GM12878 (cell line): ENCODE measurements at regions not wholly inside any gene's neighbourhood (a gene's known extent, or its start where the extent isn't known, plus 50 kb on each side); places are given as distances from the start of the nearest gene placed in this dataset.

Source experiments
- BACH1 ChIP-seq: fragments of 450-650 bp; IDR thresholded peaks from 2 replicates; pipeline ENCODE4 v1.6.1; 2017; ENCODE audit warnings: mild to moderate bottlenecking, borderline replicate concordance
- CBX5 ChIP-seq: sonication (generic); IDR thresholded peaks from 2 replicates; pipeline ENCODE4 v1.6.1; 2016; ENCODE audit warnings: low read depth, moderate library complexity, mild to moderate bottlenecking, inconsistent platforms
- MXI1 ChIP-seq: fragments of 150-350 bp; IDR thresholded peaks from 2 replicates; pipeline ENCODE4 v1.6.1; 2011; ENCODE audit warnings: low read depth, mild to moderate bottlenecking, inconsistent platforms, low read length, improper control_type of control experiment
- NFXL1 ChIP-seq: fragments of 450-650 bp; IDR thresholded peaks from 2 replicates; pipeline ENCODE4 v1.6.1; 2017; ENCODE audit warnings: antibody characterized with exemption, mild to moderate bottlenecking, borderline replicate concordance
- POLR2AphosphoS5 ChIP-seq: IDR thresholded peaks from 2 replicates; pipeline ENCODE4 v1.6.1; 2011; ENCODE audit warnings: mild to moderate bottlenecking, low read length, inconsistent platforms
- STAT1 ChIP-seq: fragments of 450-650 bp; conservative IDR thresholded peaks from 2 replicates; pipeline ENCODE4 v1.6.1; 2014; ENCODE audit warnings: antibody characterized with exemption, mild to moderate bottlenecking
- TCF7 ChIP-seq: IDR thresholded peaks from 2 replicates; pipeline ENCODE4 v1.6.1; 2014; ENCODE audit warnings: antibody characterized with exemption, borderline replicate concordance
- TF ChIP-seq, protein P1 (sequence below): IDR thresholded peaks from 2 replicates; pipeline ENCODE4 v1.6.1; 2012; ENCODE audit warnings: low read depth, low read length, improper control_type of control experiment
- TF ChIP-seq, protein P2 (sequence below): fragments of 450-650 bp; IDR thresholded peaks from 2 replicates; pipeline ENCODE4 v1.6.1; 2017; ENCODE audit warnings: mild to moderate bottlenecking
- TF ChIP-seq, protein P3 (sequence below): fragments of 450-650 bp; IDR thresholded peaks from 2 replicates; pipeline ENCODE4 v1.6.1; 2014; ENCODE audit warnings: mild to moderate bottlenecking
- TF ChIP-seq, protein P4 (sequence below), 3 experiments: IDR thresholded peaks in 2 of 3; conservative IDR thresholded peaks in 1 of 3; 2 replicates each; pipeline ENCODE4 v1.5.1; 2011; ENCODE audit warnings: low read depth in 3 of 3, low read length in 3 of 3, mild to moderate bottlenecking in 3 of 3, control low read depth in 2 of 3, moderate library complexity in 2 of 3, inconsistent platforms in 1 of 3, mixed read lengths in 1 of 3; ENCODE audit not compliant: control insufficient read depth in 2 of 3, insufficient read depth in 1 of 3; ENCODE audit errors: extremely low read depth in 1 of 3
- TF ChIP-seq, protein P5 (sequence below): IDR thresholded peaks from 2 replicates; pipeline ENCODE4 v1.6.1; 2011; ENCODE audit warnings: low read depth, mild to moderate bottlenecking, low read length, moderate library complexity, borderline replicate concordance; ENCODE audit errors: extremely low read depth
- TF ChIP-seq, protein P6 (sequence below): IDR thresholded peaks from 2 replicates; pipeline ENCODE4 v1.6.1; 2012; ENCODE audit warnings: mild to moderate bottlenecking, low read depth, low read length

DNA sequence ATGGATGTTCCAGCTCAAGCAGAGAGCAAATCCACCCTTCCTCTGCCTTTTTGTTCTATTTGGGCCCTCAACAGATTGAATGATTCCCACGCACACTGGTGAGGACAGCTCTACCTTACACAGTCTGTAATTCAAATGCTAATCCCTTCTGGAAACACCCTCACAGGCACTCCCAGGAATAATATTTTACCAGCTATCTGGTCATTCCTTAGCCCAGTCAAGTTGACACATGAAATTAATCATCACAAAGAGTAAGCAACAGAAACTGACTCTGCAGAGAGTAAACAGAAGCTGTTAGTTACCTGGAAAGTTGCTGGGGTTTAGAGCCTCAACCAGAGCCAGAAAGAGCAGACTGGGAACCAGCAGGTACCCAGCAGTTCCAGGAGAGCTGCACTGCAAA is 75.5 kb upstream of the MMP2 start:
- no peak for TF ChIP-seq TCF7
- TF ChIP-seq POLR2AphosphoS5 = no peak
- TF ChIP-seq, protein P1, sequence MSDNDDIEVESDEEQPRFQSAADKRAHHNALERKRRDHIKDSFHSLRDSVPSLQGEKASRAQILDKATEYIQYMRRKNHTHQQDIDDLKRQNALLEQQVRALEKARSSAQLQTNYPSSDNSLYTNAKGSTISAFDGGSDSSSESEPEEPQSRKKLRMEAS = no peak
- no peak for TF ChIP-seq BACH1
- TF ChIP-seq, protein P2, sequence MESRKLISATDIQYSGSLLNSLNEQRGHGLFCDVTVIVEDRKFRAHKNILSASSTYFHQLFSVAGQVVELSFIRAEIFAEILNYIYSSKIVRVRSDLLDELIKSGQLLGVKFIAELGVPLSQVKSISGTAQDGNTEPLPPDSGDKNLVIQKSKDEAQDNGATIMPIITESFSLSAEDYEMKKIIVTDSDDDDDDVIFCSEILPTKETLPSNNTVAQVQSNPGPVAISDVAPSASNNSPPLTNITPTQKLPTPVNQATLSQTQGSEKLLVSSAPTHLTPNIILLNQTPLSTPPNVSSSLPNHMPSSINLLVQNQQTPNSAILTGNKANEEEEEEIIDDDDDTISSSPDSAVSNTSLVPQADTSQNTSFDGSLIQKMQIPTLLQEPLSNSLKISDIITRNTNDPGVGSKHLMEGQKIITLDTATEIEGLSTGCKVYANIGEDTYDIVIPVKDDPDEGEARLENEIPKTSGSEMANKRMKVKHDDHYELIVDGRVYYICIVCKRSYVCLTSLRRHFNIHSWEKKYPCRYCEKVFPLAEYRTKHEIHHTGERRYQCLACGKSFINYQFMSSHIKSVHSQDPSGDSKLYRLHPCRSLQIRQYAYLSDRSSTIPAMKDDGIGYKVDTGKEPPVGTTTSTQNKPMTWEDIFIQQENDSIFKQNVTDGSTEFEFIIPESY = no peak
- no peak for TF ChIP-seq STAT1
- TF ChIP-seq, protein P3, sequence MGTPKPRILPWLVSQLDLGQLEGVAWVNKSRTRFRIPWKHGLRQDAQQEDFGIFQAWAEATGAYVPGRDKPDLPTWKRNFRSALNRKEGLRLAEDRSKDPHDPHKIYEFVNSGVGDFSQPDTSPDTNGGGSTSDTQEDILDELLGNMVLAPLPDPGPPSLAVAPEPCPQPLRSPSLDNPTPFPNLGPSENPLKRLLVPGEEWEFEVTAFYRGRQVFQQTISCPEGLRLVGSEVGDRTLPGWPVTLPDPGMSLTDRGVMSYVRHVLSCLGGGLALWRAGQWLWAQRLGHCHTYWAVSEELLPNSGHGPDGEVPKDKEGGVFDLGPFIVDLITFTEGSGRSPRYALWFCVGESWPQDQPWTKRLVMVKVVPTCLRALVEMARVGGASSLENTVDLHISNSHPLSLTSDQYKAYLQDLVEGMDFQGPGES = no peak
- no peak for TF ChIP-seq NFXL1
- TF ChIP-seq, protein P4, sequence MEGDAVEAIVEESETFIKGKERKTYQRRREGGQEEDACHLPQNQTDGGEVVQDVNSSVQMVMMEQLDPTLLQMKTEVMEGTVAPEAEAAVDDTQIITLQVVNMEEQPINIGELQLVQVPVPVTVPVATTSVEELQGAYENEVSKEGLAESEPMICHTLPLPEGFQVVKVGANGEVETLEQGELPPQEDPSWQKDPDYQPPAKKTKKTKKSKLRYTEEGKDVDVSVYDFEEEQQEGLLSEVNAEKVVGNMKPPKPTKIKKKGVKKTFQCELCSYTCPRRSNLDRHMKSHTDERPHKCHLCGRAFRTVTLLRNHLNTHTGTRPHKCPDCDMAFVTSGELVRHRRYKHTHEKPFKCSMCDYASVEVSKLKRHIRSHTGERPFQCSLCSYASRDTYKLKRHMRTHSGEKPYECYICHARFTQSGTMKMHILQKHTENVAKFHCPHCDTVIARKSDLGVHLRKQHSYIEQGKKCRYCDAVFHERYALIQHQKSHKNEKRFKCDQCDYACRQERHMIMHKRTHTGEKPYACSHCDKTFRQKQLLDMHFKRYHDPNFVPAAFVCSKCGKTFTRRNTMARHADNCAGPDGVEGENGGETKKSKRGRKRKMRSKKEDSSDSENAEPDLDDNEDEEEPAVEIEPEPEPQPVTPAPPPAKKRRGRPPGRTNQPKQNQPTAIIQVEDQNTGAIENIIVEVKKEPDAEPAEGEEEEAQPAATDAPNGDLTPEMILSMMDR (IDR thresholded peaks at IDR 0.05 in 2 of 3, conservative IDR thresholded peaks at IDR 0.05 in 1 of 3; ENCODE audit: control insufficient read depth in 2 of 3, extremely low read depth in 1 of 3, insufficient read depth in 1 of 3, low read depth in 3 of 3, low read length in 3 of 3) = no peak
- TF ChIP-seq, protein P5, sequence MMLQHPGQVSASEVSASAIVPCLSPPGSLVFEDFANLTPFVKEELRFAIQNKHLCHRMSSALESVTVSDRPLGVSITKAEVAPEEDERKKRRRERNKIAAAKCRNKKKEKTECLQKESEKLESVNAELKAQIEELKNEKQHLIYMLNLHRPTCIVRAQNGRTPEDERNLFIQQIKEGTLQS = no peak
- no peak for TF ChIP-seq MXI1
- TF ChIP-seq, protein P6, sequence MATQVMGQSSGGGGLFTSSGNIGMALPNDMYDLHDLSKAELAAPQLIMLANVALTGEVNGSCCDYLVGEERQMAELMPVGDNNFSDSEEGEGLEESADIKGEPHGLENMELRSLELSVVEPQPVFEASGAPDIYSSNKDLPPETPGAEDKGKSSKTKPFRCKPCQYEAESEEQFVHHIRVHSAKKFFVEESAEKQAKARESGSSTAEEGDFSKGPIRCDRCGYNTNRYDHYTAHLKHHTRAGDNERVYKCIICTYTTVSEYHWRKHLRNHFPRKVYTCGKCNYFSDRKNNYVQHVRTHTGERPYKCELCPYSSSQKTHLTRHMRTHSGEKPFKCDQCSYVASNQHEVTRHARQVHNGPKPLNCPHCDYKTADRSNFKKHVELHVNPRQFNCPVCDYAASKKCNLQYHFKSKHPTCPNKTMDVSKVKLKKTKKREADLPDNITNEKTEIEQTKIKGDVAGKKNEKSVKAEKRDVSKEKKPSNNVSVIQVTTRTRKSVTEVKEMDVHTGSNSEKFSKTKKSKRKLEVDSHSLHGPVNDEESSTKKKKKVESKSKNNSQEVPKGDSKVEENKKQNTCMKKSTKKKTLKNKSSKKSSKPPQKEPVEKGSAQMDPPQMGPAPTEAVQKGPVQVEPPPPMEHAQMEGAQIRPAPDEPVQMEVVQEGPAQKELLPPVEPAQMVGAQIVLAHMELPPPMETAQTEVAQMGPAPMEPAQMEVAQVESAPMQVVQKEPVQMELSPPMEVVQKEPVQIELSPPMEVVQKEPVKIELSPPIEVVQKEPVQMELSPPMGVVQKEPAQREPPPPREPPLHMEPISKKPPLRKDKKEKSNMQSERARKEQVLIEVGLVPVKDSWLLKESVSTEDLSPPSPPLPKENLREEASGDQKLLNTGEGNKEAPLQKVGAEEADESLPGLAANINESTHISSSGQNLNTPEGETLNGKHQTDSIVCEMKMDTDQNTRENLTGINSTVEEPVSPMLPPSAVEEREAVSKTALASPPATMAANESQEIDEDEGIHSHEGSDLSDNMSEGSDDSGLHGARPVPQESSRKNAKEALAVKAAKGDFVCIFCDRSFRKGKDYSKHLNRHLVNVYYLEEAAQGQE = no peak
- TF ChIP-seq CBX5 = no peak
